Midbrain (tissue), 1 donor: ENCODE measurements at regions not wholly inside any gene's neighbourhood (a gene's known extent, or its start where the extent isn't known, plus 50 kb on each side); places are given as distances from the start of the nearest gene placed in this dataset.
A peak's percentile ranks its signal among the peaks of the same experiment; 100 is the strongest.

Source experiments
- DNase-seq: peaks from one replicate; lab custom pipeline; 2025; lab: John Stamatoyannopoulos, UW

- no peak for DNase-seq
These were observed 397.6 kb downstream of the RNF144B start for GRCh38 chr6:18784794-18785193.

DNA sequence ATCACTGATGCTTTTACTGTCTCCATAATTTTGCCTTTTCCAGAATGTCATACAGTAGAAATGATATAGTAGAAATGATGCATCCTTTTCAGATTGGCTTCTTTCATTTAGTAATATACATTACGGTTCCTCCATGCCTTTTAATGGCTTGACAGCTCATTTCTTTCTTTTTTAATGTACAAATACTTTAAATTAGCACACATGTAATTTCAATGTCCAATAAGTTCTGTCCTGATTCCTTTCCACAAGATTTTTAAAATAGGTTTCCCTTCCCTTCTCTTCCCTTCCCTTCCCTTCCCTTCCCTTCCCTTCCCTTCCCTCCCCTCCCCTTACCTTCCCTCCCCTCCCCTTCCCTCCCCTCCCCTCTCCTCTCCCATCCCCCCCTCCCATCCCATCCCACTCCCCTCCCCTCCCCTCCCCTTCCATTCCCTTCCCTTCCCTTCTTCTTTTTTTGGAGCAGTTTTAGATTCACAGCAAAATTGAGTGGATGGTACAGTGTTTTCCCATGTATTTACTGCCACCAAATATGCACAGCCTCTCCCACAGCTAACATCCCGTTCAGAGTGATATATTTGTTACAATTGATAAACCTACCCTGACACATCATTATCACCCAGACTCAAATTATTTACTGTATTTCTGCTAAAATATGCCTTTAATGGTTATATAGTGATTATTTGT, 398.8 kb downstream of the RNF144B start:
- no peak for DNase-seq

GRCh38 chr6:18792866-18793265, 405.7 kb downstream of the RNF144B start:
- DNase-seq = no peak

- no peak for DNase-seq
These were observed 408.6 kb downstream of the RNF144B start for GRCh38 chr6:18795726-18796125.

DNA sequence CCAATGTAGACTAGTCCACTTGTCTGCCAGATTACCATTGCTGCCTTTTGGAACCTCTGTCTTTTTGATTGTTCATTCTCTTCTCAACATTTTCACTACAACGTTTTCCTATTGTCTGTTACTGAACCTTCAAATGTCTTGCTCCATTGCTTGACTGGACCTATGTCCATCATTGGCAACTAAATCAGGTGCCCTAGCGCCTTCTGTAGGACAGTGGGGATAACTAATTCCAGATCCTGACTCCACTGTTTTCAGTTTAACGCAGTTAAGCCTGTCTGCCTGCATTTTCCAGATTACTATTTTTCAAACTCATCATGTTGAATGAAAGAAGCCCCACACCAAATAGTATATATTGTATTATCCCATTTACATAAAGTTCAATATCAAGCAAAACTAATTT, 433.6 kb downstream of the RNF144B start:
- DNase-seq = no peak

GRCh38 chr6:18823782-18824386, 436.7 kb downstream of the RNF144B start:
- DNase-seq = no peak

GRCh38 chr6:18829272-18829870, 442.2 kb downstream of the RNF144B start:
- no peak for DNase-seq

- no peak for DNase-seq
These were observed 448.8 kb downstream of the RNF144B start for GRCh38 chr6:18835976-18836375.

GRCh38 chr6:18837013-18837412, 449.9 kb downstream of the RNF144B start:
- DNase-seq = no peak

DNA sequence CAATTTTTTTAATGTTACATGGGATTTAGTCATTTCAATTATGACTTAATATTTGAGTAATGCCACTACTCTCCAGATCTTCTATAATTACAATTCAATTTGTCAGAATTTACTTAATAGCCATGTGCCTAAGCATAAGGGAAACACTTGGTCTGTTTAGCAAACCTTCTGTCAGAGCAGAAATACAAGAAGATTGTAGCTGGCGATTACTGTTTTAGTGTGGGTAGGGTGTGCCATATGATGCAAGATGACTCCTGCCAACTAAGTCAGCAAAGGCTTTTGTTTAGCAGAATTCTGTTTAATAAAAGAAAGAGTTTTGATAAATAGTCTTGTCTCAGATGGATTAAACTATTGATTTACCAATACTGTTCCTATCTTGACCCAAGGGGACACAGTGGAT, 455.4 kb downstream of the RNF144B start:
- DNase-seq = no peak

DNA sequence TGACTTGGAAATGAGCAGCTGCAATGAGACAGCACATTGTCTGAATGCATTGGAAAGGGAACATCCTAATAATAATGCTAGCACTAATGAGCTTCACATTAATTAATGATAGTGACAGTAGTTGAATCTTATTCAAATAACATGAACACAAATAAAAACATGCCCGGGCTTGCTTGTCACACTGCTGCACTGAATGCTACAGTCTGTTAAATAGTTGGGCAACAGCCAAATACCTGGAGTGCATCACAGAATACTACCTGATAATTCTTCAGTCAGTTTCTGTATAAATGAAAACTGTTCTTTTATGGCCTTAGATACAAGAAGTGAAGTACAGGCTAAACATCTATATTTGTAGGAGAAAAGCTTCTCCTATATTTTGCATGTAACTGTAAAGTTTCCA, 458.7 kb downstream of the RNF144B start:
- no peak for DNase-seq

DNA sequence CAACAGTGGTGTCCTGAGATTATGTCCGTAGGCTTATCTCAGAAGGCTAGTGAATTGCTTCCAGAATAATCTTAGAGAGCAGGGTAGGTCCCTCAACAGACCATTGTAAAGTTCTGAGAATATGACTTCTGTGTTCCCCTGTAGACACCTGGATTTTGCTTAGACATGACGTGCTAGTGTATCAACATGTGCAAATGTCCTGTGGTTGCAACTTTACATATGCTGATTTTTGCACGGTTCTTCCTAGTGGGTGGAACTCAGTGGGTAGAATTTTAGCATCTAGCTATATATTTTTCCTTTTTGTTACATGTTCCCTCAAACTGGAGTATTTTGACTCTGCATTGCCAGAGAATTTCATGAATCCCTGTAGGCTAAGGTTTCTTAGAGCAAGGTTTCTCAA, 459.2 kb downstream of the RNF144B start:
- no peak for DNase-seq

DNA sequence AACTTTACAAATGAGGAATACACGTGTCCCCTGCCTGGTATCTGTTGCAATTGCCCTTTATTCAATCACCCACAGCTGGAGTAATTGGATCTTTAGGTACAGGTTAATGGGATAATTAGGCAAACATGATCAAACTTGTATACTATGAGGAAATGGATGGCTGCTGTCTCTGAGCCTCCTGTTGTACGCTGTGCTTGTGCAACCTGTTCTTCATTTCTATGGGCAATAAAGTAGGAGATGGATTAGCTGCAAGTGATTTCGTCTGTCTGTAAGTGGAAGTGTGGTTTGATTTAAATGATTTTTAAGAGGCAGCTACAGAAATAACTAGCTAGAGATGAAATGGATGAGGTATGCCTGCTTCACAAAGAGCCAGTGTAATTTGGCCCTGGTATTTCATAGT, 474.1 kb downstream of the RNF144B start:
- no peak for DNase-seq

- DNase-seq = no peak
These were observed 496.1 kb downstream of the RNF144B start for GRCh38 chr6:18883268-18883667.

DNA sequence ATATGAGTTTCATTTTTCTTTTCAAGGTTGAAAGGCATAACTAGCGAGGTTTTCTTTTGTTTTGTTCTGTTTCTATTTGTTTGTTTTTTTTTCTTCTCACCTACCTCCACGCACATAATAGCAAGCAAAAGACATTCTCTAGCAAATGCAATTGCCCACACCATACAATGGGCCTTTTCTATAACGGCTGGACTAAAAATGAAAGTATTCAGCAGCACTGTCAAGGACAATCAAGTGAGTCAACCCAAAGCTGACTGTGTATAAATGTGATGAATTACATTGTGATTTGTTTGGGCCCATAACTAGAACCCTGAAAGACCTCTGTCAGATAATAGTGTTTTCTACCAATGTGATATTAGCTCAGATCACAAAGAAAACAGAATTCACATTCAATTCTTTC, 496.7 kb downstream of the RNF144B start:
- DNase-seq = peak; percentile 39

DNA sequence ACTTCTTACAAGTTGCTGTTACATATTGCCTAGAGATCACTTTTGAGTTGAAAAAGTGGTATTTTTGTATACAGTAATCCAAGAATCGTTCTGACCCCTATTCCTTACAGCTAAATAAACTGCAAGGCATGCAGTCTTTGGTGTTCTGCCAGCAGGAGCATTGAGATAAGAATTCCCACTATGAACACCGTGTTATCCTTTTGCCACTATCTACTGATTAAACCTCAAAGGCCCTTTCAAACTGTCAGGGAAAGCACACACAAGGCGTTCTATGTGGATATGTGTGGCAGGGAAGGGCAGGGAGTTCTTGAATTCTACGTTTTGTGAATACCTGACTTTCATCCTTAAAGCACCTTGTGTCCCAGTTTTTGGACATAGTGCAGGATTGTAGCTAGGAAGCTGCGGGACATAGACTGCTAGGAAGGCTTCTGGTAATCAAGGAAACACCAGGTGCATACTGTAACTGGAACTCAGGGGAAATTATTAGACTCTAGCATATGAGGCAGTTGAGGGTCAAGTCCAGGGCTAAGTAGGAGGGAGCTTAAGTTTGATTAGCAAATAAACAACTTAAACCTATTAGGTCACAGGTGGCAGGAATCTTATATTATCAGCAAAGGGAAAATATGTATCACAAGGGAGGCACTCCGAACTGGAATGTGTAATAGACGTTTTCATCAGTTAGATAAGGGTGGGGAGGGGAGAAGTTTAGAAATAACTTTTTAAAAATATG, 506.6 kb downstream of the RNF144B start:
- no peak for DNase-seq

DNA sequence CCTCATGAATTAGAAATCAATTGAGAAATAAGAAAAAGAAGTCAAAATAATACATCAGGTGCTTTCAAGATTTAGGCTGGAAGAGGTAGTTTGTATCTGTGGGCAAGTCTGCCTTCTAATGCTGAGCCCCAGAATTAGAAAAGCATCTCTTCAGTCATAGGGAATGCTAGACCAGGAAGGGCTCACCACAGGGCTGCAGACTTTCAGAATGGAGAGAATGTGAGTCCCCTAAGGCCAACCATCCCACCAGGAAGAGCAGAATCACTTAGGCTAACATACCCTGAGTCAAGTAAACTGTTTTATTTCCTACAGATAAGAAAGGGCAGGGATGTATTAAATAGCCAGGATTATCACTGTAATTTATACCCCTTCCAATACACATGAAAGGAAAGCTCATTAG, 510.2 kb downstream of the RNF144B start:
- DNase-seq = no peak

- DNase-seq = no peak
These were observed 517.5 kb downstream of the RNF144B start for GRCh38 chr6:18904681-18905080.

DNA sequence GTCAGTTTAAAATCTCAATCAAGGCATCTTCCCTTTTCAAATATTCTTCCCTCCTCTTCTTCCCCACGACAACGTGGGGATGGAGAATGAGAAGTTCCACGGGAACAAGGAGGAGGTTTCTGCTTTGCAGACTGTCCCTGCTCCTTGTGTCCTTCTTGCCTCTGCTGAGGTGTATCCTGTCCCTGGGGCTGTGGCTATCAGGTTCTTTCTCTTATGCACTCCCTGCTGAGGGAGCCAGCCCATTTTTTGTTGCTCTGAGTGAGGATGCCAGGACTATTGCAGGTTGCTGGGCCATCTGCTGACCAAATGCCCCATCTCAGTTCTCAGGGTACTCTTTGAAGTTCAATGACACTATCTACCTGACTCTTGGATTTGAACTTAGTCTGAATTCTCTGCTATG, 533.6 kb downstream of the RNF144B start:
- no peak for DNase-seq

DNA sequence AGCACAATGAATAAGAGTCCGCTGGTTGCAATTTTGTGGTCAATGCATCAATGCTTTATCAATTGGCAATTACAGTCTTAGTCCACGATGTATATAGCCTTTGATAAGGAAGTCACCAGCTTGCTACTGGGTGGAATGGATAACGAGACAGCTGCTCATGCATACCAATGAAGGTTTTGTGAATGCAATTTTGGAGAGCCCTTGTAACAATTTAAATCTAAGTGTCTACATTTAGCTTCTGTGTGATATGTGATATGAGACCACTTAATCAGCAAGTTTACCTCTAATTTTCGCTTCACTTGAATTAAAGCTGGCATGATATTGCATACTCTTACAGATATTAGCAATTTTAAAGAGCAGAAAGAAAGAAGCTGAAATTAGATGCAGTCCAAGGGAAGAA, 543.9 kb downstream of the RNF144B start:
- no peak for DNase-seq

- DNase-seq = no peak
These were observed 571.0 kb downstream of the RNF144B start for GRCh38 chr6:18958146-18958545.

- DNase-seq = no peak
These were observed 574.4 kb downstream of the RNF144B start for GRCh38 chr6:18961566-18961965.

- no peak for DNase-seq
These were observed 575.3 kb downstream of the RNF144B start for GRCh38 chr6:18962361-18962905.
